Kidney epithelial cell (primary cell): ENCODE measurements at regions not wholly inside any gene's neighbourhood (a gene's known extent, or its start where the extent isn't known, plus 50 kb on each side); places are given as distances from the start of the nearest gene placed in this dataset.

Source experiments
- DNase-seq: peaks from one replicate; pipeline ENCODE4 v3.0.0-alpha.2; 2010; ENCODE audit warnings: low read depth
- H3K27me3 ChIP-seq: 2 replicates; pipeline ENCODE4 v1.6.0; 2011; ENCODE audit warnings: low read length; ENCODE audit not compliant: control insufficient read depth, insufficient read depth
- H3K36me3 ChIP-seq: 2 replicates; pipeline ENCODE4 v1.5.1; 2011; ENCODE audit warnings: low read length; ENCODE audit not compliant: control insufficient read depth, insufficient read depth
- H3K4me3 ChIP-seq: 2 replicates; pipeline ENCODE4 v1.5.1; 2011; ENCODE audit warnings: low read depth, mild to moderate bottlenecking, control low read depth, low read length
- CTCF ChIP-seq: IDR thresholded peaks from 2 replicates; pipeline ENCODE4 v1.5.1; 2011; ENCODE audit warnings: mild to moderate bottlenecking, moderate library complexity, low read length, control low read depth, inconsistent platforms; ENCODE audit not compliant: insufficient read depth, poor library complexity, severe bottlenecking

- TF ChIP-seq CTCF, result no peak
- Histone ChIP-seq H3K27me3 (no peaks in the 10 kb centered on the region), H3K4me3 (no peak overlapping the region), H3K36me3 (no peaks in the 10 kb centered on the region)
- no peak for DNase-seq
These were observed 338.9 kb upstream of the KIAA1217 start for GRCh38 chr10:23869996-23870395.

GRCh38 chr10:23870651-23871610 lies 338.0 kb upstream of the KIAA1217 start:
- H3K4me3 ChIP-seq, result no peak overlapping the region
- DNase-seq, result no peak
- H3K27me3 ChIP-seq, result no peaks in the 10 kb centered on the region
- H3K36me3 ChIP-seq, result no peaks in the 10 kb centered on the region
- no peak for TF ChIP-seq CTCF

GRCh38 chr10:23872290-23872689 lies 336.6 kb upstream of the KIAA1217 start:
- no peak for TF ChIP-seq CTCF
- no peaks in the 10 kb centered on the region for H3K27me3 ChIP-seq
- H3K4me3 ChIP-seq, result no peak overlapping the region
- no peaks in the 10 kb centered on the region for H3K36me3 ChIP-seq
- DNase-seq, result no peak

GRCh38 chr10:23877791-23878320 lies 331.1 kb upstream of the KIAA1217 start:
- DNase-seq, result no peak
- Histone ChIP-seq H3K36me3 (no peaks in the 10 kb centered on the region), H3K4me3 (no peak overlapping the region), H3K27me3 (no peaks in the 10 kb centered on the region)
- TF ChIP-seq CTCF, result no peak

- TF ChIP-seq CTCF, result no peak
- Histone ChIP-seq H3K27me3 (no peaks in the 10 kb centered on the region), H3K4me3 (no peak overlapping the region), H3K36me3 (no peaks in the 10 kb centered on the region)
- no peak for DNase-seq
These were observed 324.3 kb upstream of the KIAA1217 start for GRCh38 chr10:23884670-23885069.

- TF ChIP-seq CTCF, result no peak
These were observed 323.1 kb upstream of the KIAA1217 start for GRCh38 chr10:23885853-23886252.

More at GRCh38 chr10:23885853-23886252, 323.1 kb upstream of the KIAA1217 start:
- Histone ChIP-seq H3K36me3 (no peaks in the 10 kb centered on the region), H3K4me3 (no peak overlapping the region), H3K27me3 (no peaks in the 10 kb centered on the region)
- DNase-seq, result no peak
